HCT116 (cell line): ENCODE measurements at regions not wholly inside any gene's neighbourhood (a gene's known extent, or its start where the extent isn't known, plus 50 kb on each side); places are given as distances from the start of the nearest gene placed in this dataset.

Experiments used
- ATAC-seq: fragments of 200-7000 bp; cut with Tn5 transposase; 2 replicates; pipeline ENCODE4 v1.9.1; 2020; ENCODE audit warnings: mild to moderate bottlenecking, moderate library complexity
- BruUV-seq: library from RNA; stranded (reverse); fragments of 400-500 nt; replicated peaks from 2 replicates; lab custom pipeline; 2021; lab: Mats Ljungman, UMichigan
- CTCF ChIA-PET: fragments of 300-600 bp; sonication (Branson Sonifier 250); formaldehyde crosslinking; loops from one replicate; lab custom pipeline; 2021; ENCODE audit warnings: antibody characterized with exemption; lab: Charles Lee
- POLR2A ChIA-PET: fragments of 300-600, 350-600 bp; sonication (Branson Sonifier 250); formaldehyde crosslinking; loops from one replicate; lab custom pipeline; 2021; ENCODE audit warnings: antibody characterized with exemption; lab: Charles Lee
- RAD21 ChIA-PET, 2 experiments: fragments of 300-600 bp; sonication (Branson Sonifier 250); formaldehyde crosslinking; loops; one replicate each; lab custom pipeline; 2023; ENCODE audit warnings: low total read pairs in 2 of 2; ENCODE audit not compliant: uncharacterized antibody in 2 of 2, unreplicated experiment in 2 of 2, low non-redundant PET in 1 of 2; lab: Charles Lee
- DNase-seq: peaks from one replicate; pipeline ENCODE4 v3.0.0-alpha.2; 2010; ENCODE audit warnings: low read depth, low spot score
- H2AFZ ChIP-seq: fragments of 200-600 bp; shearing (Covaris generic), sonication (generic); 2 replicates; pipeline ENCODE4 v1.6.1; 2017; ENCODE audit warnings: low read depth, mixed run types, mixed read lengths, antibody characterized with exemption, low read length; ENCODE audit not compliant: poor library complexity, severe bottlenecking
- H3K27ac ChIP-seq: 2 replicates; pipeline ENCODE4 v1.5.1; 2012; ENCODE audit warnings: low read depth, low read length
- H3K27me3 ChIP-seq: fragments of 200-600 bp; sonication (generic); 2 replicates; pipeline ENCODE4 v1.6.1; 2016; ENCODE audit warnings: mixed run types, low read length, mixed read lengths; ENCODE audit not compliant: insufficient read depth
- H3K36me3 ChIP-seq, 2 experiments: fragments of 200-500 bp in 1 of 2; fragments of 200-600 bp in 1 of 2; sonication (Bioruptor generic) in 1 of 2; sonication (generic) in 1 of 2; 2 replicates each; pipeline versions ENCODE4 v1.5.1 to v1.6.1; 2014 to 2016; ENCODE audit warnings: low read length in 2 of 2, inconsistent platforms in 1 of 2, mixed read lengths in 1 of 2, mixed run types in 1 of 2; ENCODE audit not compliant: insufficient read depth in 2 of 2, control insufficient read depth in 1 of 2
- H3K4me1 ChIP-seq, 2 experiments: fragments of 200-600 bp in 1 of 2; sonication (generic) in 1 of 2; 2 replicates each; pipeline versions ENCODE4 v1.5.1 to v1.6.1; 2012 to 2017; ENCODE audit warnings: low read length in 2 of 2, inconsistent platforms in 1 of 2, mild to moderate bottlenecking in 1 of 2, mixed read lengths in 1 of 2, mixed run types in 1 of 2, moderate library complexity in 1 of 2; ENCODE audit not compliant: insufficient read depth in 2 of 2, control insufficient read depth in 1 of 2
- H3K4me2 ChIP-seq: fragments of 200-600 bp; sonication (generic); 2 replicates; pipeline ENCODE4 v1.6.1; 2017; ENCODE audit warnings: mixed run types, low read length, mixed read lengths
- H3K4me3 ChIP-seq, 2 experiments: fragments of 200-600 bp in 1 of 2; sonication (generic) in 1 of 2; replicated peaks in 1 of 2; 2 replicates each; pipeline ENCODE4 v1.5.1; 2011 to 2016; ENCODE audit warnings: low read length in 2 of 2, control low read depth in 1 of 2, low read depth in 1 of 2, mild to moderate bottlenecking in 1 of 2, mixed read lengths in 1 of 2, mixed run types in 1 of 2
- H3K79me2 ChIP-seq: fragments of 200-600 bp; sonication (generic); 2 replicates; pipeline ENCODE4 v1.6.1; 2017; ENCODE audit warnings: mild to moderate bottlenecking, mixed run types, low read length, moderate library complexity, mixed read lengths; ENCODE audit not compliant: insufficient read depth
- H3K9ac ChIP-seq: fragments of 200-600 bp; sonication (generic); 2 replicates; pipeline ENCODE4 v1.6.1; 2016; ENCODE audit warnings: low read length, mixed read lengths
- H3K9me2 ChIP-seq: fragments of 200-600 bp; sonication (generic), shearing (Covaris generic); 2 replicates; pipeline ENCODE4 v1.6.1; 2017; ENCODE audit warnings: mixed run types, mild to moderate bottlenecking, moderate library complexity; ENCODE audit not compliant: insufficient read depth
- H3K9me3 ChIP-seq, 2 experiments: fragments of 200-500 bp in 1 of 2; fragments of 200-600 bp in 1 of 2; sonication (Bioruptor generic) in 1 of 2; sonication (generic) in 1 of 2; 2 replicates each; pipeline ENCODE4 v1.6.1; 2014 to 2017; ENCODE audit warnings: low read length in 2 of 2, mixed read lengths in 2 of 2, inconsistent platforms in 1 of 2, low read depth in 1 of 2, mild to moderate bottlenecking in 1 of 2, mixed run types in 1 of 2, moderate library complexity in 1 of 2; ENCODE audit not compliant: control insufficient read depth in 1 of 2, insufficient read depth in 1 of 2
- H4K20me1 ChIP-seq: fragments of 200-600 bp; sonication (generic), shearing (Covaris generic); 2 replicates; pipeline ENCODE4 v1.6.1; 2017; ENCODE audit warnings: mixed run types, mild to moderate bottlenecking, moderate library complexity; ENCODE audit not compliant: insufficient read depth
- CTCF ChIP-seq, 3 experiments: fragments of 200-600 bp in 1 of 3; sonication (generic) in 1 of 3; IDR thresholded peaks in 2 of 3; conservative IDR thresholded peaks in 1 of 3; 2 replicates each; pipeline ENCODE4 v1.5.1; 2012 to 2017; ENCODE audit warnings: low read depth in 2 of 3, low read length in 2 of 3, antibody characterized with exemption in 1 of 3, borderline replicate concordance in 1 of 3, control low read depth in 1 of 3, mild to moderate bottlenecking in 1 of 3, mixed read lengths in 1 of 3, mixed run types in 1 of 3, moderate library complexity in 1 of 3; ENCODE audit not compliant: insufficient read depth in 1 of 3
- EZH2 ChIP-seq: fragments of 200-600 bp; sonication (generic); IDR thresholded peaks from 2 replicates; pipeline ENCODE4 v1.6.1; 2017; ENCODE audit warnings: antibody characterized with exemption, mixed run types
- ZBTB33 ChIP-seq: IDR thresholded peaks from 2 replicates; pipeline ENCODE4 v1.6.1; 2011; ENCODE audit warnings: mild to moderate bottlenecking, low read length, moderate library complexity; ENCODE audit not compliant: insufficient replicate concordance; ENCODE audit errors: extremely low read depth
- intact Hi-C: fragments of 100-400 bp; cut with micrococcal nuclease; formaldehyde crosslinking; loops from 2 replicates; pipeline ENCODE4 v1.10.0; 2022

GRCh38 chr2:191601060-191601459, 76.9 kb upstream of the NABP1 start:
- CTCF ChIA-PET = no interaction called here

GRCh38 chr2:191604154-191604553, 73.8 kb upstream of the NABP1 start:
- intact Hi-C loops = no loop called here

More at GRCh38 chr2:191601060-191601459, 76.9 kb upstream of the NABP1 start:
- Histone ChIP-seq H3K4me1 (no peaks in the 10 kb centered on the region), H3K27me3 (no peaks in the 10 kb centered on the region), H3K4me2 (no peak overlapping the region), H3K4me3 (no peak overlapping the region), H3K79me2 (no peaks in the 10 kb centered on the region), H4K20me1 (no peaks in the 10 kb centered on the region), H3K9ac (no peak overlapping the region), H2AFZ (no peak overlapping the region), H3K36me3 (no peaks in the 10 kb centered on the region), H3K27ac (no peak overlapping the region), H3K9me3 (no peaks in the 10 kb centered on the region)
- no peak for ATAC-seq
- intact Hi-C loops = no loop called here
- RAD21 ChIA-PET = no interaction called here
- DNase-seq = no peak
- no peak for TF ChIP-seq CTCF (IDR thresholded peaks at IDR 0.05 in 2 of 3, conservative IDR thresholded peaks at IDR 0.05 in 1 of 3; ENCODE audit: borderline replicate concordance in 1 of 3, insufficient read depth in 1 of 3, low read depth in 2 of 3, low read length in 2 of 3)
- TF ChIP-seq EZH2 = no peak
- TF ChIP-seq, all 23 proteins: peak for 0
- no TSS peak for BruUV-seq
- H3K9me2 ChIP-seq = no peaks in the 10 kb centered on the region
- POLR2A ChIA-PET = no interaction called here

More at GRCh38 chr2:191604154-191604553, 73.8 kb upstream of the NABP1 start:
- Histone ChIP-seq H3K9me2 (no peaks in the 10 kb centered on the region), H4K20me1 (no peaks in the 10 kb centered on the region), H3K27me3 (no peaks in the 10 kb centered on the region), H3K9ac (no peak overlapping the region), H3K36me3 (no peaks in the 10 kb centered on the region), H3K4me2 (no peak overlapping the region), H2AFZ (no peak overlapping the region), H3K4me3 (no peak overlapping the region), H3K79me2 (no peaks in the 10 kb centered on the region), H3K27ac (no peak overlapping the region), H3K9me3 (no peaks in the 10 kb centered on the region), H3K4me1 (no peaks in the 10 kb centered on the region)
- RAD21 ChIA-PET = no interaction called here
- DNase-seq = no peak
- POLR2A ChIA-PET = interaction anchor here (1.3 kb wide), 1 partner anchor 74 kb away, joined by 3 read pairs; the partner anchor contains the start of gene NABP1
- no peak for TF ChIP-seq ZBTB33
- no peak for ATAC-seq
- CTCF ChIA-PET = no interaction called here
- BruUV-seq = no TSS peak
